ENCODE measurements at regions not wholly inside any gene's neighbourhood (a gene's known extent, or its start where the extent isn't known, plus 50 kb on each side); places are given as distances from the start of the nearest gene placed in this dataset.

- Histone ChIP-seq H3K4me1 (no peaks in the 10 kb centered on the region), H3K27ac (no peak overlapping the region), H3K4me3 (no peak overlapping the region), H3K27me3 (no peaks in the 10 kb centered on the region), H3K9me3 (no peaks in the 10 kb centered on the region), H3K36me3 (no peaks in the 10 kb centered on the region)
- DNase-seq = no peak
- TF ChIP-seq CTCF (IDR thresholded peaks at IDR 0.05) = no peak
- intact Hi-C loops (cut with DNase I) = no loop called here
- WGBS, 2 donors = 85 to 89% methylated on average over 2 of the region's 2 CpGs
- no peak for ATAC-seq
Observed at GRCh38 chr21:28454564-28455252, 538.0 kb downstream of the LTN1 start.

GRCh38 chr21:28447462-28447861, 545.2 kb downstream of the LTN1 start:
- Histone ChIP-seq H3K4me1 (no peaks in the 10 kb centered on the region), H3K36me3 (no peaks in the 10 kb centered on the region), H3K4me3 (no peak overlapping the region), H3K27ac (no peak overlapping the region), H3K27me3 (no peaks in the 10 kb centered on the region), H3K9me3 (no peaks in the 10 kb centered on the region)
- 87 to 88% methylated on average over 1 of the region's 1 CpG for WGBS, 2 donors
- DNase-seq = no peak
- no peak for TF ChIP-seq CTCF (IDR thresholded peaks at IDR 0.05)
- no peak for ATAC-seq
- intact Hi-C loops (cut with DNase I) = loop anchor here in 1 of 10 donors (1.0 kb wide), 1 partner anchor 16 kb away; no protein-coding TSS in a partner anchor

GRCh38 chr21:28445141-28445830, 547.4 kb downstream of the LTN1 start:
- no peak for TF ChIP-seq CTCF (IDR thresholded peaks at IDR 0.05)
- no peak for ATAC-seq

GRCh38 chr21:28444557-28444956, 548.1 kb downstream of the LTN1 start:
- H3K36me3 ChIP-seq = no peaks in the 10 kb centered on the region
- no peaks in the 10 kb centered on the region for H3K27me3 ChIP-seq
- intact Hi-C loops (cut with DNase I) = no loop called here
- no peak overlapping the region for H3K27ac ChIP-seq
- H3K9me3 ChIP-seq = no peaks in the 10 kb centered on the region
- TF ChIP-seq CTCF (IDR thresholded peaks at IDR 0.05) = no peak
- DNase-seq (peak in 1 of 2 donors; percentile 4), ATAC-seq (no peak)
- H3K4me1 ChIP-seq = no peaks in the 10 kb centered on the region
- no peak overlapping the region for H3K4me3 ChIP-seq

More at GRCh38 chr21:28445141-28445830, 547.4 kb downstream of the LTN1 start:
- no peak overlapping the region for H3K27ac ChIP-seq
- 91 to 92% methylated on average over 3 of the region's 3 CpGs for WGBS, 2 donors
- intact Hi-C loops (cut with DNase I) = no loop called here
- no peak overlapping the region for H3K4me3 ChIP-seq
- no peaks in the 10 kb centered on the region for H3K27me3 ChIP-seq
- H3K9me3 ChIP-seq = no peaks in the 10 kb centered on the region
- H3K36me3 ChIP-seq = no peaks in the 10 kb centered on the region
- DNase-seq = no peak
- H3K4me1 ChIP-seq = no peaks in the 10 kb centered on the region

All from heart right ventricle (tissue), 16 donors.